HEK293T (cell line): ENCODE measurements at regions not wholly inside any gene's neighbourhood (a gene's known extent, or its start where the extent isn't known, plus 50 kb on each side); places are given as distances from the start of the nearest gene placed in this dataset.

Source experiments
- ARNT ChIP-seq: fragments of 450-650 bp; IDR thresholded peaks from 2 replicates; pipeline ENCODE4 v1.6.1; 2017; ENCODE audit warnings: mild to moderate bottlenecking
- BHLHE40 ChIP-seq: fragments of 450-650 bp; IDR thresholded peaks from 2 replicates; pipeline ENCODE4 v1.6.1; 2016; ENCODE audit warnings: mild to moderate bottlenecking, moderate library complexity, borderline replicate concordance
- CTBP1 ChIP-seq: fragments of 450-650 bp; IDR thresholded peaks from 2 replicates; pipeline ENCODE4 v1.6.1; 2016; ENCODE audit warnings: borderline replicate concordance
- ELF4 ChIP-seq: fragments of 450-650 bp; IDR thresholded peaks from 2 replicates; pipeline ENCODE4 v1.6.1; 2017; ENCODE audit warnings: antibody characterized with exemption
- FOXM1 ChIP-seq: fragments of 450-650 bp; IDR thresholded peaks from 2 replicates; pipeline ENCODE4 v1.6.1; 2017; ENCODE audit warnings: mild to moderate bottlenecking, borderline replicate concordance
- L3MBTL2 ChIP-seq: fragments of 450-650 bp; conservative IDR thresholded peaks from 2 replicates; pipeline ENCODE4 v1.6.1; 2016; ENCODE audit warnings: mild to moderate bottlenecking
- LEF1 ChIP-seq: fragments of 450-650 bp; IDR thresholded peaks from 2 replicates; pipeline ENCODE4 v1.6.1; 2017; ENCODE audit warnings: mild to moderate bottlenecking, borderline replicate concordance
- SP1 ChIP-seq: fragments of 450-650 bp; IDR thresholded peaks from 2 replicates; pipeline ENCODE4 v1.6.1; 2017
- TARDBP ChIP-seq: fragments of 450-650 bp; IDR thresholded peaks from 2 replicates; pipeline ENCODE4 v1.6.1; 2016

- no peak for TF ChIP-seq FOXM1
- TF ChIP-seq BHLHE40: no peak
- no peak for TF ChIP-seq L3MBTL2
- no peak for TF ChIP-seq SP1
- no peak for TF ChIP-seq CTBP1
- no peak for TF ChIP-seq ARNT
- TF ChIP-seq TARDBP: no peak
- TF ChIP-seq ELF4: no peak
- no peak for TF ChIP-seq LEF1
Measured at GRCh38 chr13:23979361-23980159, 82.3 kb upstream of the C1QTNF9B start.
